H1 (cell line): ENCODE measurements at regions not wholly inside any gene's neighbourhood (a gene's known extent, or its start where the extent isn't known, plus 50 kb on each side); places are given as distances from the start of the nearest gene placed in this dataset.

Source experiments
- CTCF ChIA-PET: fragments of 300-600 bp; sonication (Branson Sonifier 250); formaldehyde crosslinking; loops from one replicate; lab custom pipeline; 2021; ENCODE audit not compliant: partially characterized antibody; lab: Charles Lee
- POLR2A ChIA-PET: fragments of 300-600 bp; sonication (Branson Sonifier 250); formaldehyde crosslinking; loops from one replicate; lab custom pipeline; 2021; ENCODE audit warnings: inconsistent platforms; ENCODE audit not compliant: partially characterized antibody; lab: Charles Lee
- DNase-seq, 2 experiments: peaks; one replicate each; pipeline versions ENCODE4 v3.0.0 to v3.0.0-alpha.2; 2010 to 2022; ENCODE audit warnings: low spot score in 2 of 2, low read depth in 1 of 2, mixed read lengths in 1 of 2
- FAIRE-seq: peaks from 2 replicates; lab custom pipeline; 2011; peaks lifted over from hg19 to GRCh38; lab: Jason Lieb, UNC
- H2AFZ ChIP-seq: 2 replicates; pipeline ENCODE4 v1.8.1; 2012; ENCODE audit warnings: low read length, inconsistent platforms
- H2AK5ac ChIP-seq: 2 replicates; pipeline ENCODE4 v1.6.1; 2013; ENCODE audit warnings: low read depth, low read length
- H2BK120ac ChIP-seq: replicated peaks from 2 replicates; pipeline ENCODE3; 2013; ENCODE audit warnings: low read depth, low read length, inconsistent platforms
- H2BK12ac ChIP-seq: 2 replicates; pipeline ENCODE4 v1.6.1; 2013; ENCODE audit warnings: low read depth, low read length
- H2BK15ac ChIP-seq: 2 replicates; pipeline ENCODE4 v1.6.1; 2013; ENCODE audit warnings: low read length
- H2BK20ac ChIP-seq: 2 replicates; pipeline ENCODE4 v1.6.1; 2013; ENCODE audit warnings: low read length
- H2BK5ac ChIP-seq: 2 replicates; pipeline ENCODE4 v1.6.1; 2013; ENCODE audit warnings: low read depth, low read length
- H3K14ac ChIP-seq: 2 replicates; pipeline ENCODE4 v1.6.1; 2013; ENCODE audit warnings: inconsistent platforms; ENCODE audit not compliant: insufficient read length
- H3K18ac ChIP-seq: 2 replicates; pipeline ENCODE4 v1.6.1; 2013; ENCODE audit warnings: low read length; ENCODE audit errors: extremely low read depth
- H3K23ac ChIP-seq: 2 replicates; pipeline ENCODE4 v1.6.1; 2013; ENCODE audit warnings: inconsistent platforms; ENCODE audit not compliant: insufficient read length
- H3K23me2 ChIP-seq: 2 replicates; pipeline ENCODE4 v1.6.1; 2013; ENCODE audit warnings: low read depth, low read length
- H3K27ac ChIP-seq: 2 replicates; pipeline ENCODE4 v1.6.1; 2011; ENCODE audit warnings: low read depth, low read length, inconsistent platforms
- H3K27me3 ChIP-seq, 4 experiments: replicated peaks in 1 of 4; 1 replicate in 1 of 4; 2 replicates in 3 of 4; pipeline versions ENCODE4 v1.6.1 to v1.8.1; 2011 to 2013; ENCODE audit warnings: low read length in 3 of 4, mild to moderate bottlenecking in 3 of 4, inconsistent platforms in 2 of 4, mixed read lengths in 2 of 4, moderate library complexity in 1 of 4; ENCODE audit not compliant: control insufficient read depth in 3 of 4, insufficient read depth in 3 of 4; ENCODE audit errors: extremely low read depth in 1 of 4
- H3K36me3 ChIP-seq, 4 experiments: 2 replicates each; pipeline versions ENCODE4 v1.6.1 to v1.8.1; 2011 to 2013; ENCODE audit warnings: mild to moderate bottlenecking in 4 of 4, low read length in 3 of 4, moderate library complexity in 2 of 4, control low read depth in 1 of 4, inconsistent platforms in 1 of 4; ENCODE audit not compliant: insufficient read depth in 4 of 4, control insufficient read depth in 2 of 4
- H3K4ac ChIP-seq: replicated peaks from 2 replicates; pipeline ENCODE3; 2013; ENCODE audit warnings: low read length, low read depth, mixed read lengths, inconsistent platforms; ENCODE audit not compliant: insufficient read length
- H3K4me1 ChIP-seq, 4 experiments: replicated peaks in 1 of 4; 1 replicate in 1 of 4; 2 replicates in 3 of 4; pipeline versions ENCODE4 v1.6.1 to v1.8.1; 2011 to 2013; ENCODE audit warnings: low read length in 3 of 4, inconsistent platforms in 2 of 4, mixed read lengths in 1 of 4; ENCODE audit not compliant: insufficient read depth in 4 of 4, control insufficient read depth in 3 of 4
- H3K4me2 ChIP-seq, 2 experiments: 2 replicates each; pipeline versions ENCODE4 v1.6.1 to v1.8.1; 2011 to 2013; ENCODE audit warnings: low read depth in 2 of 2, low read length in 2 of 2, control low read depth in 1 of 2, inconsistent platforms in 1 of 2, mild to moderate bottlenecking in 1 of 2; ENCODE audit not compliant: insufficient read depth in 1 of 2
- H3K4me3 ChIP-seq, 4 experiments: fragments of 200-600, 300-600 bp in 1 of 4; sonication (generic), shearing (Covaris generic), sonication (Bioruptor Twin) in 1 of 4; 2 replicates each; pipeline versions ENCODE4 v1.5.1 to v1.8.1; 2011 to 2016; ENCODE audit warnings: low read length in 4 of 4, low read depth in 3 of 4, control low read depth in 2 of 4, inconsistent platforms in 2 of 4, mild to moderate bottlenecking in 2 of 4, mixed read lengths in 1 of 4, moderate library complexity in 1 of 4; ENCODE audit not compliant: insufficient read depth in 2 of 4; ENCODE audit errors: extremely low read depth in 1 of 4
- H3K56ac ChIP-seq: replicated peaks from 2 replicates; pipeline ENCODE3; 2013; ENCODE audit warnings: low read depth, mild to moderate bottlenecking, mixed read lengths, low read length, inconsistent platforms; ENCODE audit not compliant: insufficient read length
- H3K79me1 ChIP-seq: 2 replicates; pipeline ENCODE4 v1.6.1; 2013; ENCODE audit warnings: low read depth, low read length, control low read depth
- H3K79me2 ChIP-seq, 2 experiments: 2 replicates each; pipeline versions ENCODE4 v1.6.1 to v1.8.1; 2012 to 2013; ENCODE audit warnings: low read length in 2 of 2, mild to moderate bottlenecking in 2 of 2, inconsistent platforms in 1 of 2; ENCODE audit not compliant: insufficient read depth in 2 of 2, control insufficient read depth in 1 of 2
- H3K9ac ChIP-seq, 4 experiments: replicated peaks in 1 of 4; 1 replicate in 1 of 4; 2 replicates in 3 of 4; pipeline versions ENCODE4 v1.6.1 to v1.8.1; 2011 to 2013; ENCODE audit warnings: low read depth in 3 of 4, low read length in 3 of 4, control low read depth in 2 of 4, mild to moderate bottlenecking in 2 of 4, moderate library complexity in 2 of 4, inconsistent platforms in 1 of 4; ENCODE audit errors: extremely low read depth in 1 of 4
- H3K9me3 ChIP-seq, 2 experiments: 2 replicates each; pipeline versions ENCODE4 v1.6.1 to v1.8.1; 2012 to 2013; ENCODE audit warnings: mild to moderate bottlenecking in 2 of 2, moderate library complexity in 2 of 2, control low read depth in 1 of 2, inconsistent platforms in 1 of 2, low read depth in 1 of 2, low read length in 1 of 2, mixed read lengths in 1 of 2; ENCODE audit not compliant: insufficient read depth in 2 of 2
- H4K20me1 ChIP-seq, 2 experiments: replicated peaks in 1 of 2; 2 replicates each; pipeline versions ENCODE3 to v1.8.1; 2011 to 2013; ENCODE audit warnings: inconsistent platforms in 2 of 2, low read length in 2 of 2, mild to moderate bottlenecking in 1 of 2; ENCODE audit not compliant: insufficient read depth in 2 of 2, control insufficient read depth in 1 of 2
- H4K5ac ChIP-seq: 2 replicates; pipeline ENCODE4 v1.6.1; 2013; ENCODE audit warnings: low read length, low read depth, mixed read lengths, inconsistent platforms; ENCODE audit not compliant: insufficient read length
- H4K8ac ChIP-seq: 2 replicates; pipeline ENCODE4 v1.8.0; 2013; ENCODE audit warnings: mild to moderate bottlenecking, moderate library complexity, low read length, inconsistent platforms; ENCODE audit not compliant: insufficient read depth; ENCODE audit errors: extremely low read depth
- H4K91ac ChIP-seq: replicated peaks from 2 replicates; pipeline ENCODE3; 2013; ENCODE audit warnings: low read length, mixed read lengths, inconsistent platforms; ENCODE audit not compliant: insufficient read length
- CBX5 ChIP-seq: fragments of 300-800, 300-1000 bp; sonication (generic); IDR thresholded peaks from 2 replicates; pipeline ENCODE4 v1.7.1; 2016; ENCODE audit warnings: antibody characterized with exemption, low read length, low read depth
- CREB1 ChIP-seq: IDR thresholded peaks from 2 replicates; pipeline ENCODE4 v1.6.1; 2012; ENCODE audit warnings: inconsistent platforms
- CTBP2 ChIP-seq: IDR thresholded peaks from 2 replicates; pipeline ENCODE4 v1.7.0; 2011; ENCODE audit warnings: borderline replicate concordance, mild to moderate bottlenecking, moderate library complexity, mixed read lengths, low read length; ENCODE audit not compliant: insufficient read depth, insufficient read length
- HDAC2 ChIP-seq, 2 experiments: fragments of 300-600 bp in 1 of 2; sonication (generic) in 1 of 2; IDR thresholded peaks; 2 replicates each; pipeline ENCODE4 v1.6.1; 2011 to 2012; ENCODE audit warnings: low read depth in 2 of 2, low read length in 2 of 2, mild to moderate bottlenecking in 2 of 2, moderate library complexity in 2 of 2, borderline replicate concordance in 1 of 2, inconsistent platforms in 1 of 2
- JUND ChIP-seq: IDR thresholded peaks from 2 replicates; pipeline ENCODE4 v1.6.1; 2011; ENCODE audit warnings: mild to moderate bottlenecking, improper control_type of control experiment, low read length
- KDM4A ChIP-seq: IDR thresholded peaks from one replicate; pipeline ENCODE4 v1.7.1; 2012; ENCODE audit warnings: low read depth, mild to moderate bottlenecking, moderate library complexity, low read length, inconsistent platforms; ENCODE audit not compliant: severe bottlenecking
- MAFK ChIP-seq: IDR thresholded peaks from 2 replicates; pipeline ENCODE4 v1.6.1; 2012; ENCODE audit warnings: low read depth, mild to moderate bottlenecking, improper control_type of control experiment, low read length
- POLR2AphosphoS5 ChIP-seq: IDR thresholded peaks from 2 replicates; pipeline ENCODE4 v1.6.1; 2011; ENCODE audit warnings: low read depth, low read length
- SIX5 ChIP-seq: IDR thresholded peaks from 2 replicates; pipeline ENCODE4 v1.6.1; 2011; ENCODE audit warnings: mild to moderate bottlenecking, low read depth, low read length
- WGBS, 2 experiments: shearing (Covaris generic) in 1 of 2; methylation state at CpG; one replicate each; pipeline versions ENCODE4 v1.1.6 to v1.1.7; 2013 to 2015; ENCODE audit warnings: low lambda C conversion rate in 2 of 2, mixed read lengths in 2 of 2, inconsistent platforms in 1 of 2, low coverage in 1 of 2, missing lambda C conversion rate in 1 of 2; ENCODE audit not compliant: insufficient replicate concordance in 2 of 2, insufficient coverage in 1 of 2, insufficient read length in 1 of 2; ENCODE audit errors: extremely low coverage in 1 of 2, missing lambda C conversion rate in 1 of 2; 5-methylcytosine and 5-hydroxymethylcytosine counted together
- TF ChIP-seq, protein P1 (sequence below): IDR thresholded peaks from 2 replicates; pipeline ENCODE4 v1.6.1; 2012; ENCODE audit warnings: low read length, inconsistent platforms
- TF ChIP-seq, protein P2 (sequence below): IDR thresholded peaks from 2 replicates; pipeline ENCODE4 v1.6.1; 2011; ENCODE audit warnings: low read length, improper control_type of control experiment

DNA sequence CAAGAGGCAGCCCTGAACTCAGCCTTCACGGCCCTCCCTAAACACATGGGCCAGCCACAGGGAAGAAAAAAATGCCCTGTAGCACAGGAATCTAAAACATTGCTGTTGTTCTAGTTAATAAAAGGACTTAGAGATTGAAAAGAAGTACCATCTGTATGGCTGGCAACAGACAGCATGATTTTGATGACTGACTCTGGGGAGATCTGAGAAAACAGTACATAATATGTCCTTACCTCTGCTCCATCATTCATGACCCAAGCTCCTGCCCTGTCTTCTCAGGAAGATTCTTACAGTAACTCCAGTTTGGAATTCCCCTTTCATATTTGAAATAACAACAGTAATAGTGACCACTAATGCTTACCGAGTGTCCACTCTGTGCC is 244.2 kb downstream of the ETS1 start:
- H2BK12ac ChIP-seq = no peak overlapping the region
- H3K9me3 ChIP-seq = no peaks in the 10 kb centered on the region
- no peak overlapping the region for H2BK5ac ChIP-seq
- no peak overlapping the region for H3K27ac ChIP-seq
- no peak overlapping the region for H2BK120ac ChIP-seq
- H2BK20ac ChIP-seq = no peak overlapping the region
- H3K14ac ChIP-seq = no peak overlapping the region
- no peak overlapping the region for H3K4me2 ChIP-seq
- H3K9ac ChIP-seq = no peak overlapping the region
- no peaks in the 10 kb centered on the region for H3K79me1 ChIP-seq
- DNase-seq = no peak
- no peaks in the 10 kb centered on the region for H3K36me3 ChIP-seq
- no peak overlapping the region for H2BK15ac ChIP-seq
- H3K4me1 ChIP-seq = peaks cover 0 to 11% (median 7%) of the 10 kb centered on the region in 4 experiments; a peak in 5 of 7 replicates
- no peak overlapping the region for H3K18ac ChIP-seq
- no peaks in the 10 kb centered on the region for H4K20me1 ChIP-seq
- H3K4me3 ChIP-seq = no peak overlapping the region
- H3K23ac ChIP-seq = no peak overlapping the region
- no peak overlapping the region for H3K56ac ChIP-seq
- ChIA-PET CTCF (interaction anchor here (0.9 kb wide), 1 partner anchor 21 kb away, joined by 4 read pairs; no protein-coding TSS in a partner anchor), POLR2A (no interaction called here)
- H4K91ac ChIP-seq = no peak overlapping the region
- H3K23me2 ChIP-seq = no peaks in the 10 kb centered on the region
- no peak for FAIRE-seq
- H3K79me2 ChIP-seq = no peaks in the 10 kb centered on the region
- H3K4ac ChIP-seq = no peak overlapping the region
- no peak overlapping the region for H2AK5ac ChIP-seq
- H2AFZ ChIP-seq = no peak overlapping the region
- 84% methylated on average over 2 of the region's 2 CpGs; no CpG with 5 or more reads in 1 of the 2 experiments for WGBS, 2 experiments
- no peaks in the 10 kb centered on the region; a peak in 1 of 7 replicates for H3K27me3 ChIP-seq
- H4K8ac ChIP-seq = no peak overlapping the region
- no peak overlapping the region for H4K5ac ChIP-seq
- TF ChIP-seq CREB1 = no peak
- no peak for TF ChIP-seq POLR2AphosphoS5
- TF ChIP-seq, protein P1, sequence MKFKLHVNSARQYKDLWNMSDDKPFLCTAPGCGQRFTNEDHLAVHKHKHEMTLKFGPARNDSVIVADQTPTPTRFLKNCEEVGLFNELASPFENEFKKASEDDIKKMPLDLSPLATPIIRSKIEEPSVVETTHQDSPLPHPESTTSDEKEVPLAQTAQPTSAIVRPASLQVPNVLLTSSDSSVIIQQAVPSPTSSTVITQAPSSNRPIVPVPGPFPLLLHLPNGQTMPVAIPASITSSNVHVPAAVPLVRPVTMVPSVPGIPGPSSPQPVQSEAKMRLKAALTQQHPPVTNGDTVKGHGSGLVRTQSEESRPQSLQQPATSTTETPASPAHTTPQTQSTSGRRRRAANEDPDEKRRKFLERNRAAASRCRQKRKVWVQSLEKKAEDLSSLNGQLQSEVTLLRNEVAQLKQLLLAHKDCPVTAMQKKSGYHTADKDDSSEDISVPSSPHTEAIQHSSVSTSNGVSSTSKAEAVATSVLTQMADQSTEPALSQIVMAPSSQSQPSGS = no peak
- TF ChIP-seq CBX5 = no peak
- TF ChIP-seq KDM4A = no peak
- TF ChIP-seq MAFK = no peak
- TF ChIP-seq JUND = no peak
- TF ChIP-seq, protein P2, sequence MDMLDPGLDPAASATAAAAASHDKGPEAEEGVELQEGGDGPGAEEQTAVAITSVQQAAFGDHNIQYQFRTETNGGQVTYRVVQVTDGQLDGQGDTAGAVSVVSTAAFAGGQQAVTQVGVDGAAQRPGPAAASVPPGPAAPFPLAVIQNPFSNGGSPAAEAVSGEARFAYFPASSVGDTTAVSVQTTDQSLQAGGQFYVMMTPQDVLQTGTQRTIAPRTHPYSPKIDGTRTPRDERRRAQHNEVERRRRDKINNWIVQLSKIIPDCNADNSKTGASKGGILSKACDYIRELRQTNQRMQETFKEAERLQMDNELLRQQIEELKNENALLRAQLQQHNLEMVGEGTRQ = no peak
- TF ChIP-seq CTBP2 = no peak
- TF ChIP-seq SIX5 = no peak
- no peak for TF ChIP-seq HDAC2 (IDR thresholded peaks at IDR 0.05; ENCODE audit: borderline replicate concordance in 1 of 2, low read depth in 2 of 2, low read length in 2 of 2)
